ENCODE measurements at regions not wholly inside any gene's neighbourhood (a gene's known extent, or its start where the extent isn't known, plus 50 kb on each side); places are given as distances from the start of the nearest gene placed in this dataset.

DNA sequence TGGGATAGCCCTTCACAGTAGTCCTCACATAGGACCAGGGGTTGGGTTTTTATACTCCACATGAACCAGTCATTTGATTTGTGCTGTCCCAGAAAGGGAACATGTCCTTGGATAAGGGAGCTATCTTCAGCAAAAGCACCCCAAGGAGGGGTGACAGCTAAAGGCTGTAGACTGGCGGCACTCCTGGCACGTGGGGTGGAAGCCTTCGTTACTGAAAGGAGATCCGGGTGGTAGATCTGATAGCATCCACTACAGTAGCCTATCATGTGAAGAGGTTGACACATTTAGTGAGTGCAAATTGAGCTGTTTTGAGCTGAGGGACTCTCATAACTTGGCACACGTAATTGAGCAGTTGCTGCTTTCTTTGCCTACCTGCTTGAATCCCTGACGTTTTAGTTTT lies 588.8 kb upstream of the GOLIM4 start:
- TF ChIP-seq POLR2A (IDR thresholded peaks at IDR 0.05; ENCODE audit: insufficient read depth in 1 of 2, low read depth in 2 of 2, low read length in 2 of 2) (no peak), EHMT2 (IDR thresholded peaks at IDR 0.05; ENCODE audit: borderline replicate concordance, low read depth, low read length) (no peak), EP300 (IDR thresholded peaks at IDR 0.05; ENCODE audit: low read depth in 2 of 2, low read length in 2 of 2) (no peak), EP300 (CRISPR knock-in tag; IDR thresholded peaks at IDR 0.05; ENCODE audit: borderline replicate concordance) (no peak), CHCHD3 (CRISPR knock-in tag; IDR thresholded peaks at IDR 0.05) (no peak), FOXK2 (IDR thresholded peaks at IDR 0.05) (no peak), HOXA7 (CRISPR knock-in tag; IDR thresholded peaks at IDR 0.05) (no peak), NCOA2 (CRISPR knock-in tag; IDR thresholded peaks at IDR 0.05) (no peak), RAD21 (CRISPR knock-in tag; IDR thresholded peaks at IDR 0.05) (no peak)
- TF ChIP-seq, protein P1, sequence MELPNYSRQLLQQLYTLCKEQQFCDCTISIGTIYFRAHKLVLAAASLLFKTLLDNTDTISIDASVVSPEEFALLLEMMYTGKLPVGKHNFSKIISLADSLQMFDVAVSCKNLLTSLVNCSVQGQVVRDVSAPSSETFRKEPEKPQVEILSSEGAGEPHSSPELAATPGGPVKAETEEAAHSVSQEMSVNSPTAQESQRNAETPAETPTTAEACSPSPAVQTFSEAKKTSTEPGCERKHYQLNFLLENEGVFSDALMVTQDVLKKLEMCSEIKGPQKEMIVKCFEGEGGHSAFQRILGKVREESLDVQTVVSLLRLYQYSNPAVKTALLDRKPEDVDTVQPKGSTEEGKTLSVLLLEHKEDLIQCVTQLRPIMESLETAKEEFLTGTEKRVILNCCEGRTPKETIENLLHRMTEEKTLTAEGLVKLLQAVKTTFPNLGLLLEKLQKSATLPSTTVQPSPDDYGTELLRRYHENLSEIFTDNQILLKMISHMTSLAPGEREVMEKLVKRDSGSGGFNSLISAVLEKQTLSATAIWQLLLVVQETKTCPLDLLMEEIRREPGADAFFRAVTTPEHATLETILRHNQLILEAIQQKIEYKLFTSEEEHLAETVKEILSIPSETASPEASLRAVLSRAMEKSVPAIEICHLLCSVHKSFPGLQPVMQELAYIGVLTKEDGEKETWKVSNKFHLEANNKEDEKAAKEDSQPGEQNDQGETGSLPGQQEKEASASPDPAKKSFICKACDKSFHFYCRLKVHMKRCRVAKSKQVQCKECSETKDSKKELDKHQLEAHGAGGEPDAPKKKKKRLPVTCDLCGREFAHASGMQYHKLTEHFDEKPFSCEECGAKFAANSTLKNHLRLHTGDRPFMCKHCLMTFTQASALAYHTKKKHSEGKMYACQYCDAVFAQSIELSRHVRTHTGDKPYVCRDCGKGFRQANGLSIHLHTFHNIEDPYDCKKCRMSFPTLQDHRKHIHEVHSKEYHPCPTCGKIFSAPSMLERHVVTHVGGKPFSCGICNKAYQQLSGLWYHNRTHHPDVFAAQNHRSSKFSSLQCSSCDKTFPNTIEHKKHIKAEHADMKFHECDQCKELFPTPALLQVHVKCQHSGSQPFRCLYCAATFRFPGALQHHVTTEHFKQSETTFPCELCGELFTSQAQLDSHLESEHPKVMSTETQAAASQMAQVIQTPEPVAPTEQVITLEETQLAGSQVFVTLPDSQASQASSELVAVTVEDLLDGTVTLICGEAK (IDR thresholded peaks at IDR 0.05): no peak
- TF ChIP-seq, protein P1 (CRISPR knock-in tag; IDR thresholded peaks at IDR 0.05): no peak
